ENCODE measurements at regions not wholly inside any gene's neighbourhood (a gene's known extent, or its start where the extent isn't known, plus 50 kb on each side); places are given as distances from the start of the nearest gene placed in this dataset.

DNA sequence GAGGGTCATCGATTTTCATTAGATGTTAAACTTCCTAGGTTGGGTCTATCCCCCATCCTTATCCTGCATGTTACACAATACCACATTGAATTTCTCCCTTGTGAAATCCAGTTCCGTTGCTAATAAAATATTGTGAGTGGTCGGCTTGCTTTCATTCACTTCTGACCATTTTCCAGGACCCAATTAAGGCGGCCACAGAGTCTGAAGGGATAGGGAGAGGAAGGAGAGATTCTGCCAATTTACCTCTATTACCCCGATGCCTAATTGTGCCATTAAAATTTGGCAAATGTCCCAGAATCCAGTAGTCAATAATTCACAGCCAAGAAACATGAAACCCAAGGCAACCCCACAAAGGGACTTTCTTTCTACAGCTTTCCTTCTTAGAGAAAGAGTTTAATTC, 129.9 kb downstream of the IPMK start:
- Histone ChIP-seq H3K27me3 (ENCODE audit: control insufficient read depth, extremely low read depth, insufficient read depth, low read length) (no peaks in the 10 kb centered on the region), H3K9me1 (ENCODE audit: control insufficient read depth, extremely low read depth, insufficient read depth, low read length) (no peaks in the 10 kb centered on the region), H3K9ac (ENCODE audit: control insufficient read depth, extremely low read depth, insufficient read depth, low read length) (no peak overlapping the region), H3K4me1 (ENCODE audit: control insufficient read depth, extremely low read depth, insufficient read depth, low read length) (no peaks in the 10 kb centered on the region), H3K9me3 (ENCODE audit: control insufficient read depth, low read depth, low read length) (no peaks in the 10 kb centered on the region), H3K79me2 (ENCODE audit: control insufficient read depth, insufficient read depth, low read length) (no peaks in the 10 kb centered on the region), H3K27ac (ENCODE audit: control insufficient read depth, insufficient read depth, low read length) (no peak overlapping the region), H2AFZ (ENCODE audit: control insufficient read depth, low read length) (no peak overlapping the region), H3K36me3 (ENCODE audit: control insufficient read depth in 2 of 2, extremely low read depth in 1 of 2, insufficient read depth in 2 of 2, low read length in 2 of 2) (no peaks in the 10 kb centered on the region), H3K4me2 (ENCODE audit: control insufficient read depth, extremely low read depth, insufficient read depth, low read depth, low read length) (no peak overlapping the region), H3K4me3 (ENCODE audit: control insufficient read depth in 2 of 3, extremely low read depth in 1 of 3, insufficient read depth in 2 of 3, low read depth in 1 of 3, low read length in 3 of 3) (no peak overlapping the region), H4K20me1 (ENCODE audit: control insufficient read depth, extremely low read depth, insufficient read depth, low read length) (no peaks in the 10 kb centered on the region)
- no peak for FAIRE-seq
- dilution Hi-C loops (cut with MboI; ENCODE audit: extremely low pct_ligation_motif_present, low sequenced_read_pairs), result no loop called here
- TF ChIP-seq EZH2 (IDR thresholded peaks at IDR 0.05; ENCODE audit: low read length) (no peak), CTCF (optimal IDR thresholded peaks at IDR 0.05 in 1 of 3, IDR thresholded peaks at IDR 0.05 in 1 of 3, conservative IDR thresholded peaks at IDR 0.05 in 1 of 3; ENCODE audit: extremely low read depth in 1 of 3, insufficient read depth in 2 of 3, low read length in 3 of 3) (no peak)
- no peak for DNase-seq (ENCODE audit: low read depth, low spot score)

- H3K27ac ChIP-seq (ENCODE audit: control insufficient read depth, insufficient read depth, low read length), result no peak overlapping the region
- H3K9me1 ChIP-seq (ENCODE audit: control insufficient read depth, extremely low read depth, insufficient read depth, low read length), result no peaks in the 10 kb centered on the region
- H3K9ac ChIP-seq (ENCODE audit: control insufficient read depth, extremely low read depth, insufficient read depth, low read length), result no peak overlapping the region
- H3K79me2 ChIP-seq (ENCODE audit: control insufficient read depth, insufficient read depth, low read length), result no peaks in the 10 kb centered on the region
- DNase-seq (ENCODE audit: low read depth, low spot score) (no peak), FAIRE-seq (no peak)
- TF ChIP-seq CTCF (optimal IDR thresholded peaks at IDR 0.05 in 1 of 3, IDR thresholded peaks at IDR 0.05 in 1 of 3, conservative IDR thresholded peaks at IDR 0.05 in 1 of 3; ENCODE audit: extremely low read depth in 1 of 3, insufficient read depth in 2 of 3, low read length in 3 of 3), result no peak
- TF ChIP-seq EZH2 (IDR thresholded peaks at IDR 0.05; ENCODE audit: low read length), result no peak
- dilution Hi-C loops (cut with MboI; ENCODE audit: extremely low pct_ligation_motif_present, low sequenced_read_pairs), result no loop called here
- no peaks in the 10 kb centered on the region for H3K9me3 ChIP-seq (ENCODE audit: control insufficient read depth, low read depth, low read length)
- H3K4me1 ChIP-seq (ENCODE audit: control insufficient read depth, extremely low read depth, insufficient read depth, low read length), result no peaks in the 10 kb centered on the region
- H3K4me2 ChIP-seq (ENCODE audit: control insufficient read depth, extremely low read depth, insufficient read depth, low read depth, low read length), result no peak overlapping the region
- no peak overlapping the region for H3K4me3 ChIP-seq (ENCODE audit: control insufficient read depth in 2 of 3, extremely low read depth in 1 of 3, insufficient read depth in 2 of 3, low read depth in 1 of 3, low read length in 3 of 3)
- H4K20me1 ChIP-seq (ENCODE audit: control insufficient read depth, extremely low read depth, insufficient read depth, low read length), result no peaks in the 10 kb centered on the region
- H3K36me3 ChIP-seq (ENCODE audit: control insufficient read depth in 2 of 2, extremely low read depth in 1 of 2, insufficient read depth in 2 of 2, low read length in 2 of 2), result no peaks in the 10 kb centered on the region
- H2AFZ ChIP-seq (ENCODE audit: control insufficient read depth, low read length), result no peak overlapping the region
- H3K27me3 ChIP-seq (ENCODE audit: control insufficient read depth, extremely low read depth, insufficient read depth, low read length), result no peaks in the 10 kb centered on the region
Observed at GRCh38 chr10:58115218-58116050, 152.3 kb downstream of the IPMK start.

All from keratinocyte (primary cell).